ENCODE measurements at regions not wholly inside any gene's neighbourhood (a gene's known extent, or its start where the extent isn't known, plus 50 kb on each side); places are given as distances from the start of the nearest gene placed in this dataset.

DNA sequence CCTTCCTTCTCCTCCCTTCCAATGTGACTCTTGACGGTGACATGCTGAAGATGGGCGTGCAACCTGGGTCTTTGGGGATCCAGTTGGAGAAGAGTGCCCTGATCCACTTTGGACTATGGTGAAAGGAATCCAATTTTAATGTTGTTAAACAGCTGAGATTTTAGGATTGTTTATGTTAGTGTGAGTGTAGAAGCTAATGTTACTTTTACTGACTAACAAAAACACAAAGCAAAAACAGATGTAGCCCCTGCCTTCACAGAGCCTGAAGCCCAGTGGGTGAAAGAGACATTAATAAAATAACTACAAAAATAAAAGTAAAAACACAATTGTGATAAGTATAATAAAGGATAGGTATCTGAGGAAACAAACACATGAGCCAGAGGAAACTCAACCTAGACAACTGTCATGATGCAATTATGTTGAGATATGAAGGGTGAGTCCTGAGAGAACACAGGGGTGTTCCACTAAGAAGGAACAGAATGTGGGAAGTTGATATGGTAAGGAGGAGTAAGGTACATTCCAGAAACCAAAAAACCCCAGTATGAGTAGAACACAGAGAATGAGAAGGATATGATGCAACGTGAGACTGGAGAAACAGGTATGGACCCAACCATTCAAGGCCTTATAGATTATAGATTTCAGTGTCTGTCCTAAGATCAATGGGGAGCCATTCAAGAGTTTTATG, 115.1 kb upstream of the PMFBP1 start:
- TF ChIP-seq TCF12 (IDR thresholded peaks at IDR 0.05; ENCODE audit: low read depth): no peak
- no peak for TF ChIP-seq YY1 (IDR thresholded peaks at IDR 0.05; ENCODE audit: low read depth)
- no peak for TF ChIP-seq EP300 (IDR thresholded peaks at IDR 0.05; ENCODE audit: borderline replicate concordance)
- no peak for TF ChIP-seq EGR1 (IDR thresholded peaks at IDR 0.05)
- no peak for TF ChIP-seq NFIC (IDR thresholded peaks at IDR 0.05)
- TF ChIP-seq TEAD4 (IDR thresholded peaks at IDR 0.05): no peak
- TF ChIP-seq FOXM1 (IDR thresholded peaks at IDR 0.05; ENCODE audit: borderline replicate concordance, low read depth): no peak
- TF ChIP-seq CREB1 (IDR thresholded peaks at IDR 0.05; ENCODE audit: low read depth): no peak
- no peak for TF ChIP-seq CEBPB (IDR thresholded peaks at IDR 0.05)
- TF ChIP-seq TAF1 (IDR thresholded peaks at IDR 0.05; ENCODE audit: low read depth): no peak
- TF ChIP-seq, protein P1, sequence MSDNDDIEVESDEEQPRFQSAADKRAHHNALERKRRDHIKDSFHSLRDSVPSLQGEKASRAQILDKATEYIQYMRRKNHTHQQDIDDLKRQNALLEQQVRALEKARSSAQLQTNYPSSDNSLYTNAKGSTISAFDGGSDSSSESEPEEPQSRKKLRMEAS (IDR thresholded peaks at IDR 0.05): no peak
- TF ChIP-seq RAD21 (IDR thresholded peaks at IDR 0.05; ENCODE audit: low read depth): no peak
- TF ChIP-seq, protein P2, sequence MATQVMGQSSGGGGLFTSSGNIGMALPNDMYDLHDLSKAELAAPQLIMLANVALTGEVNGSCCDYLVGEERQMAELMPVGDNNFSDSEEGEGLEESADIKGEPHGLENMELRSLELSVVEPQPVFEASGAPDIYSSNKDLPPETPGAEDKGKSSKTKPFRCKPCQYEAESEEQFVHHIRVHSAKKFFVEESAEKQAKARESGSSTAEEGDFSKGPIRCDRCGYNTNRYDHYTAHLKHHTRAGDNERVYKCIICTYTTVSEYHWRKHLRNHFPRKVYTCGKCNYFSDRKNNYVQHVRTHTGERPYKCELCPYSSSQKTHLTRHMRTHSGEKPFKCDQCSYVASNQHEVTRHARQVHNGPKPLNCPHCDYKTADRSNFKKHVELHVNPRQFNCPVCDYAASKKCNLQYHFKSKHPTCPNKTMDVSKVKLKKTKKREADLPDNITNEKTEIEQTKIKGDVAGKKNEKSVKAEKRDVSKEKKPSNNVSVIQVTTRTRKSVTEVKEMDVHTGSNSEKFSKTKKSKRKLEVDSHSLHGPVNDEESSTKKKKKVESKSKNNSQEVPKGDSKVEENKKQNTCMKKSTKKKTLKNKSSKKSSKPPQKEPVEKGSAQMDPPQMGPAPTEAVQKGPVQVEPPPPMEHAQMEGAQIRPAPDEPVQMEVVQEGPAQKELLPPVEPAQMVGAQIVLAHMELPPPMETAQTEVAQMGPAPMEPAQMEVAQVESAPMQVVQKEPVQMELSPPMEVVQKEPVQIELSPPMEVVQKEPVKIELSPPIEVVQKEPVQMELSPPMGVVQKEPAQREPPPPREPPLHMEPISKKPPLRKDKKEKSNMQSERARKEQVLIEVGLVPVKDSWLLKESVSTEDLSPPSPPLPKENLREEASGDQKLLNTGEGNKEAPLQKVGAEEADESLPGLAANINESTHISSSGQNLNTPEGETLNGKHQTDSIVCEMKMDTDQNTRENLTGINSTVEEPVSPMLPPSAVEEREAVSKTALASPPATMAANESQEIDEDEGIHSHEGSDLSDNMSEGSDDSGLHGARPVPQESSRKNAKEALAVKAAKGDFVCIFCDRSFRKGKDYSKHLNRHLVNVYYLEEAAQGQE (IDR thresholded peaks at IDR 0.05; ENCODE audit: low read depth): no peak
- TF ChIP-seq ZBTB7A (IDR thresholded peaks at IDR 0.05; ENCODE audit: low read depth): no peak
- TF ChIP-seq, protein P3, sequence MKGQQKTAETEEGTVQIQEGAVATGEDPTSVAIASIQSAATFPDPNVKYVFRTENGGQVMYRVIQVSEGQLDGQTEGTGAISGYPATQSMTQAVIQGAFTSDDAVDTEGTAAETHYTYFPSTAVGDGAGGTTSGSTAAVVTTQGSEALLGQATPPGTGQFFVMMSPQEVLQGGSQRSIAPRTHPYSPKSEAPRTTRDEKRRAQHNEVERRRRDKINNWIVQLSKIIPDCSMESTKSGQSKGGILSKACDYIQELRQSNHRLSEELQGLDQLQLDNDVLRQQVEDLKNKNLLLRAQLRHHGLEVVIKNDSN (IDR thresholded peaks at IDR 0.05): no peak

DNA sequence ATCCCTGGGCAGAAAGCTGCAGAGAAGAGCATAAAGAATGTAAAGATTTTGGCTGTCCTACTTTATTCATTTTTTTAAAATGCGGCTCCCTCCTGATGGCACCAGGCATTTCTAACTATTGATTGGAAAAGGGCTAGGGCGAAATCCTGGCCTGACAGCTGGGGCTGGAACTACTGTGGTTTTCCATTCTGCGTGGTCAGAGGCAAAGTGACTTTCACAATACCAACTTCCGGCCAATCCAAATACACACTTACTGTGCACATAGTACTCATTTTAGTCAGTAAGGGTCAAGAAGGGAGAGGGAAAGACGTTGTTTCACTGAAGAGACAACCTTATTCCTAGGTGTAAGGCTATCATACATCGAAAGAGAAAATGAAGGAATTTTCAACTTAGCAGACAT, 113.8 kb upstream of the PMFBP1 start:
- no peak for TF ChIP-seq EGR1 (IDR thresholded peaks at IDR 0.05)
- TF ChIP-seq TEAD4 (IDR thresholded peaks at IDR 0.05): no peak
- no peak for TF ChIP-seq TAF1 (IDR thresholded peaks at IDR 0.05; ENCODE audit: low read depth)
- TF ChIP-seq CREB1 (IDR thresholded peaks at IDR 0.05; ENCODE audit: low read depth): no peak
- no peak for TF ChIP-seq TCF12 (IDR thresholded peaks at IDR 0.05; ENCODE audit: low read depth)
- no peak for TF ChIP-seq NFIC (IDR thresholded peaks at IDR 0.05)
- TF ChIP-seq, protein P2 (IDR thresholded peaks at IDR 0.05; ENCODE audit: low read depth): no peak
- TF ChIP-seq ZBTB7A (IDR thresholded peaks at IDR 0.05; ENCODE audit: low read depth): no peak
- TF ChIP-seq FOXM1 (IDR thresholded peaks at IDR 0.05; ENCODE audit: borderline replicate concordance, low read depth): no peak
- TF ChIP-seq, protein P1 (IDR thresholded peaks at IDR 0.05): no peak
- TF ChIP-seq CEBPB (IDR thresholded peaks at IDR 0.05): no peak
- TF ChIP-seq RAD21 (IDR thresholded peaks at IDR 0.05; ENCODE audit: low read depth): no peak
- TF ChIP-seq, protein P3 (IDR thresholded peaks at IDR 0.05): no peak
- TF ChIP-seq YY1 (IDR thresholded peaks at IDR 0.05; ENCODE audit: low read depth): no peak
- no peak for TF ChIP-seq EP300 (IDR thresholded peaks at IDR 0.05; ENCODE audit: borderline replicate concordance)

DNA sequence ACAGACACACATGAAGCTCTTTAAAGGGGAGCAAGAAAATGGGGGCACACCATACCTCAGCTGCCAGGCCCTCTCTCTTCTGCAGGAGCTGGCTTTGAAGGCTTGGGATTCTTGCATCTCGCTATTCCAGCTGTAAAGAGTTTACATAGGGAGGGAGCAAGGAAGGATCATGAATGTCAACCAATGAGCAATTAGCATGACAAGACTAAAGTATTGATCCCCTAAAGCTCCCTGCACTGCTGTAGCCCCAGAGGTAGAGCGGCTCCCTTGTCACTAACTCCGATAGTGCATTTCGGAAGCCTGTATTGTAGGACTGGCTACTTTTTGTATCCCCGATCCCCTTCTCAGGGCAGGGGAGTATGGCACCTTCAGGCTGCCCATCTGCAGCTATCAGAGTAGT, 113.4 kb upstream of the PMFBP1 start:
- TF ChIP-seq, protein P2 (IDR thresholded peaks at IDR 0.05; ENCODE audit: low read depth): no peak
- no peak for TF ChIP-seq TAF1 (IDR thresholded peaks at IDR 0.05; ENCODE audit: low read depth)
- TF ChIP-seq CREB1 (IDR thresholded peaks at IDR 0.05; ENCODE audit: low read depth): no peak
- TF ChIP-seq NFIC (IDR thresholded peaks at IDR 0.05): no peak
- TF ChIP-seq CEBPB (IDR thresholded peaks at IDR 0.05): no peak
- no peak for TF ChIP-seq FOXM1 (IDR thresholded peaks at IDR 0.05; ENCODE audit: borderline replicate concordance, low read depth)
- TF ChIP-seq, protein P3 (IDR thresholded peaks at IDR 0.05): no peak
- TF ChIP-seq TCF12 (IDR thresholded peaks at IDR 0.05; ENCODE audit: low read depth): no peak
- no peak for TF ChIP-seq RAD21 (IDR thresholded peaks at IDR 0.05; ENCODE audit: low read depth)
- TF ChIP-seq EP300 (IDR thresholded peaks at IDR 0.05; ENCODE audit: borderline replicate concordance): no peak
